Heart left ventricle (tissue), 16 donors: ENCODE measurements at regions not wholly inside any gene's neighbourhood (a gene's known extent, or its start where the extent isn't known, plus 50 kb on each side); places are given as distances from the start of the nearest gene placed in this dataset.

ENCODE experiments used
- ATAC-seq, 4 donors: fragments of 200-7000 bp; cut with Tn5 transposase; one replicate each; pipeline ENCODE4 v1.9.1; 2020 to 2022; ENCODE audit warnings: moderate library complexity in 4 of 4, mild to moderate bottlenecking in 3 of 4, moderate number of reproducible peaks in 1 of 4
- DNase-seq, 5 donors: peaks; one replicate each; pipeline ENCODE4 v3.0.0-alpha.2; 2020
- H3K27ac ChIP-seq, 12 donors: fragments of 200-600 bp; sonication (generic) in 4 of 12; one replicate each; pipeline versions ENCODE4 v1.5.0 to v1.8.0; 2016 to 2022; ENCODE audit warnings: mild to moderate bottlenecking in 2 of 12
- H3K27me3 ChIP-seq, 9 donors: fragments of 200-600 bp; sonication (generic) in 2 of 9; one replicate each; pipeline versions ENCODE4 v1.5.1 to v1.8.0; 2016 to 2022; ENCODE audit warnings: mild to moderate bottlenecking in 3 of 9
- H3K36me3 ChIP-seq, 9 donors: fragments of 200-600 bp; sonication (generic) in 2 of 9; one replicate each; pipeline versions ENCODE4 v1.5.0 to v1.8.0; 2018 to 2022; ENCODE audit warnings: mild to moderate bottlenecking in 2 of 9
- H3K4me1 ChIP-seq, 12 donors: fragments of 200-600 bp; sonication (generic) in 4 of 12; one replicate each; pipeline versions ENCODE4 v1.5.0 to v1.8.0; 2016 to 2022; ENCODE audit warnings: mild to moderate bottlenecking in 3 of 12
- H3K4me3 ChIP-seq, 12 donors: fragments of 200-600 bp; sonication (generic) in 4 of 12; one replicate each; pipeline versions ENCODE4 v1.5.0 to v1.8.0; 2017 to 2022; ENCODE audit warnings: mild to moderate bottlenecking in 9 of 12, moderate library complexity in 4 of 12
- H3K9me3 ChIP-seq, 12 donors: fragments of 200-600 bp; sonication (generic) in 4 of 12; one replicate each; pipeline versions ENCODE4 v1.5.0 to v1.8.0; 2016 to 2022; ENCODE audit warnings: mild to moderate bottlenecking in 1 of 12
- POLR2A ChIP-seq, 2 donors: fragments of 450-650 bp; IDR thresholded peaks; one replicate each; pipeline ENCODE4 v1.6.1; 2017; ENCODE audit warnings: antibody characterized with exemption in 2 of 2, mild to moderate bottlenecking in 2 of 2, moderate library complexity in 2 of 2
- WGBS, 4 donors: extraction: QIAGEN DNeasy Blood & Tissue Kit in 2 of 4; methylation state at CpG; one replicate each; pipeline versions ENCODE4 v1.1.5 to v1.1.7; 2013 to 2018; 5-methylcytosine and 5-hydroxymethylcytosine counted together
- intact Hi-C, 10 donors: fragments of 100-400 bp; cut with DNase I; formaldehyde crosslinking; loops; one replicate each; pipeline versions ENCODE4 v1.11.1 to v1.14.2; 2022
- TF ChIP-seq, protein P1 (sequence below), 12 donors: fragments of 200-600 bp; sonication (generic) in 4 of 12; IDR thresholded peaks; one replicate each; pipeline versions ENCODE4 v1.5.0 to v1.8.0; 2018 to 2022; ENCODE audit warnings: antibody characterized with exemption in 12 of 12, mild to moderate bottlenecking in 5 of 12
- donor health status: ischemic (EF 13 %, LVEDD 7.1; RV severe dilation, severe dysfunction).
- donor health status: healthy with polysubstance abuse.
- donor health status: DM: no; HTN: yes; CAD: no.
- donor health status: DM: no; HTN: no; CAD: no.
- donor health status: ischemic (EF 25% LVEDD 6.9; RV normal size, moderate dysfunction).
- donor health status: ischemic (EF 25% LVEDD 5.7; RV mildly dilated, moderate dysfunction).
- donor health status: healthy.
- donor health status: DM: yes; HTN: yes; CAD: no.
- donor health status: ischemic (EF 35%, LVEDD 5.7; RV mildly dilated, moderate dysfunction).
- donor health status: nonischemic (EF 11% LVEDD 7.7; RV severe dilation, severe dysfunction).
- donor health status: DM: yes; HTN: yes; CAD: no.
- donor health status: PGD.
- donor health status: ischemic (EF 29% LVEDD 5.4; RV normal size, mild dysfunction).
- donor health status: nonischemic (EF 23%, LVEDD 6.1; RV moderate dilation, normal function).

DNA sequence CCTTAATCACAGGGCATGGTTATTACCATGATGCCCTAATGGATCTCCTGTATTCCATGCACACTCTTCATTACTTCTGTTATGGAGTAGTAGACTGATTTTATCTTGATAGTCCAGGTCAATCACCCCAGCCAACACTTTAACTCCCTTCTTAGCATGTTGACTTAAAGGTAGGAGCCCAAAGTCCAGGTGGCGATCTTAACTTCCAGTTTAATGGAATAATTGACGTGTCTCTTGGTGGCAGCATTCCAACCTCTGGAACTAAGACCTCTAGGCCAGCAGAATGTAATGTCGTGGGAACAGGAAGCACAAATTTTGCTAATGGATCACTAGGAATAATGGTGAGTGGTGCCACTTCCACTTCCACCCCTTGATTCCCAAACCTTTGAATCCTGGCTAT, 687.2 kb upstream of the SGO1 start:
- ATAC-seq = no peak
- intact Hi-C loops = no loop called here
- whole genome bisulfite sequencing, 4 donors = 71 to 86% (median 77%) methylated on average over 3 of the region's 3 CpGs

DNA sequence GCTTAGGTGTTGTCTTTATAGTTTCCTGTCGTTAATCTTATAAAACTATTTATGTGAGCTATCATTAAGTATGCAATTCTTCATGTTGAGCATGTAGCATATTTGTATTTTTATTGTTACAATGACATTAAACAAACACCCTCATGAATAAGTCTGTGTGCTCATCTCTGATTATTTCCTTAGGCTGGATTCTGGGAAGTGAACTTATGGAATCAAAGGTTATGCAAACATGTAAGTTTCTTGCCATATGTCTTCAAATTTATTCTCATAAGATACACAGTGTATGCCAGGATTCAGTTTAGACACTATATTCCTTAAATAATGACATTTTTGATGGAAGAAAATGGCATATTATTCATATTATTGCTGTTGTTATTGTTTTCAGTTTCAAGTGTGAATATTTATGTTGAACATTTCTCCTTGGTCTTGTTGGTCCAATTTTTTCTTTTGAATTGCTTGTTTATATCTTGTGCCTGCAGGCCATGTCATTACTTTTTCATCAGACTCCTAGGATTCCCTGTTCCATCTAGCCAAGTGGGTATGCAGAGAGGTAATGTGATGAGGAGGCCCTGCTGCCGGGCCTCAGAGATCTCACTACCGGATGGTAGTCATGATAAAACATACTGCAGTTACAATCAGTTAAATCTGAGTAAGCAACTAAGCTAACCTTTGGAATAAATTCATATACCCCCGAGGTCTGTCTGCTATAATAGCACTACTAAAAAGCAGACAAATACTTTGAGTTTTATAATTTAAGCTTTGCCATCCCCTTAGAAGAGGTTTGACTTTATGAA, 684.3 kb upstream of the SGO1 start:
- ATAC-seq (no peak), DNase-seq (no peak)
- H3K27me3 ChIP-seq = no peaks in the 10 kb centered on the region
- H3K4me1 ChIP-seq = no peaks in the 10 kb centered on the region
- H3K27ac ChIP-seq = no peak overlapping the region
- no peak overlapping the region for H3K4me3 ChIP-seq
- intact Hi-C loops = no loop called here
- no peak for TF ChIP-seq POLR2A (IDR thresholded peaks at IDR 0.05)
- TF ChIP-seq, protein P1, sequence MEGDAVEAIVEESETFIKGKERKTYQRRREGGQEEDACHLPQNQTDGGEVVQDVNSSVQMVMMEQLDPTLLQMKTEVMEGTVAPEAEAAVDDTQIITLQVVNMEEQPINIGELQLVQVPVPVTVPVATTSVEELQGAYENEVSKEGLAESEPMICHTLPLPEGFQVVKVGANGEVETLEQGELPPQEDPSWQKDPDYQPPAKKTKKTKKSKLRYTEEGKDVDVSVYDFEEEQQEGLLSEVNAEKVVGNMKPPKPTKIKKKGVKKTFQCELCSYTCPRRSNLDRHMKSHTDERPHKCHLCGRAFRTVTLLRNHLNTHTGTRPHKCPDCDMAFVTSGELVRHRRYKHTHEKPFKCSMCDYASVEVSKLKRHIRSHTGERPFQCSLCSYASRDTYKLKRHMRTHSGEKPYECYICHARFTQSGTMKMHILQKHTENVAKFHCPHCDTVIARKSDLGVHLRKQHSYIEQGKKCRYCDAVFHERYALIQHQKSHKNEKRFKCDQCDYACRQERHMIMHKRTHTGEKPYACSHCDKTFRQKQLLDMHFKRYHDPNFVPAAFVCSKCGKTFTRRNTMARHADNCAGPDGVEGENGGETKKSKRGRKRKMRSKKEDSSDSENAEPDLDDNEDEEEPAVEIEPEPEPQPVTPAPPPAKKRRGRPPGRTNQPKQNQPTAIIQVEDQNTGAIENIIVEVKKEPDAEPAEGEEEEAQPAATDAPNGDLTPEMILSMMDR (IDR thresholded peaks at IDR 0.05) = no peak
- peaks cover 0 to 1% (median 0%) of the 10 kb centered on the region in 12 donors for H3K9me3 ChIP-seq
- WGBS, 4 donors = 66 to 80% (median 75%) methylated on average over 4 of the region's 4 CpGs
- H3K36me3 ChIP-seq = no peaks in the 10 kb centered on the region

More for the DNA sequence above, 687.2 kb upstream of the SGO1 start:
- no peak for TF ChIP-seq POLR2A (IDR thresholded peaks at IDR 0.05)
- TF ChIP-seq, protein P1 (IDR thresholded peaks at IDR 0.05) = no peak
- Histone ChIP-seq H3K27ac (no peak overlapping the region), H3K27me3 (no peaks in the 10 kb centered on the region), H3K36me3 (no peaks in the 10 kb centered on the region), H3K4me1 (no peaks in the 10 kb centered on the region), H3K4me3 (no peak overlapping the region), H3K9me3 (peaks cover 0 to 8% (median 0%) of the 10 kb centered on the region in 12 donors)
- DNase-seq = no peak

DNA sequence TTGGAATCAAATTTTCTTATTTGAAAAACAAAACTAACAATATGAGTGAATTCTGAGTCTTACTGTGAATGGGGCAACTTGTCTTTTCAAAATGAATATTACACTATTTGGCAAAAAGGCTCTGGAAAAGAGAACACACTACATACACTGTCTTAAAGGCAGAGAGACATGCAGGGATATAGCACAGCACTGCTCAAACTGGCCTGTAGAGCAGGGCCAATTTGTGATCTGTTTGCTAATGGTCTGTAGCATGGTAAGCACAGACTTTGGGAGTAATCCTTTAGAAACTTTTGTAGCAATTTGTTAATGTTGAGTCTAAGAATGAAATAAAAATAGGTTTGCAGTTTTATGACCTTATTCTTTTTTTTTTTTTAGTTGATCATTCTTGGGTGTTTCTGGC, 679.8 kb upstream of the SGO1 start:
- H3K4me3 ChIP-seq = no peak overlapping the region
- H3K27me3 ChIP-seq = no peaks in the 10 kb centered on the region
- no peaks in the 10 kb centered on the region for H3K36me3 ChIP-seq
- no peaks in the 10 kb centered on the region for H3K4me1 ChIP-seq
- H3K9me3 ChIP-seq = peaks cover 0 to 4% (median 0%) of the 10 kb centered on the region in 12 donors
- no peak for ATAC-seq
- no peak overlapping the region for H3K27ac ChIP-seq
- DNase-seq = no peak
- TF ChIP-seq, protein P1 (IDR thresholded peaks at IDR 0.05) = no peak
- TF ChIP-seq POLR2A (IDR thresholded peaks at IDR 0.05) = no peak
- intact Hi-C loops = no loop called here

DNA sequence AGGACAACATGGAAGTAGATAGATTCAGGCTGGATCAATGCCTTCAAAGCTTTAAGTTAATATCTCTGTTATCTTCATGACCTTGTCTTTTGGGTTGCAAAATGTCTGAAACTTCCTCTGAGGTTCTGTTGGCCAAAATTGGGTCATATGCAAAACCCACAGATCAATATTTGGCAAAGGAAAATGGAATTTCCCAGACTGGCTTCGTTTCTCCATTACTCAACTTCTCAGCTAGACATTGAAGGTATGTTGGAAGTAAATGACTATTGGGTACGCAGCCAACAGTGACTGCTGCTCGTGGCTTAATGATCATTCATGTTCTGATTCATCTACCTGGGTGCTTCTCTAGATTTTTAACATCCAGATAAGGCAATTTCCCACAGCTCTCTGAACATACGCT, 675.4 kb upstream of the SGO1 start:
- Histone ChIP-seq H3K27me3 (no peaks in the 10 kb centered on the region), H3K9me3 (peaks cover 0 to 4% (median 0%) of the 10 kb centered on the region in 12 donors), H3K36me3 (no peaks in the 10 kb centered on the region), H3K27ac (no peak overlapping the region), H3K4me1 (no peaks in the 10 kb centered on the region), H3K4me3 (no peak overlapping the region)
- no peak for TF ChIP-seq POLR2A (IDR thresholded peaks at IDR 0.05)
- TF ChIP-seq, protein P1 (IDR thresholded peaks at IDR 0.05) = no peak
- no peak for DNase-seq
- WGBS, 4 donors = 67 to 78% (median 74%) methylated on average over 4 of the region's 4 CpGs
- ATAC-seq = no peak
- intact Hi-C loops = no loop called here
